ENCODE measurements at regions not wholly inside any gene's neighbourhood (a gene's known extent, or its start where the extent isn't known, plus 50 kb on each side); places are given as distances from the start of the nearest gene placed in this dataset.

DNA sequence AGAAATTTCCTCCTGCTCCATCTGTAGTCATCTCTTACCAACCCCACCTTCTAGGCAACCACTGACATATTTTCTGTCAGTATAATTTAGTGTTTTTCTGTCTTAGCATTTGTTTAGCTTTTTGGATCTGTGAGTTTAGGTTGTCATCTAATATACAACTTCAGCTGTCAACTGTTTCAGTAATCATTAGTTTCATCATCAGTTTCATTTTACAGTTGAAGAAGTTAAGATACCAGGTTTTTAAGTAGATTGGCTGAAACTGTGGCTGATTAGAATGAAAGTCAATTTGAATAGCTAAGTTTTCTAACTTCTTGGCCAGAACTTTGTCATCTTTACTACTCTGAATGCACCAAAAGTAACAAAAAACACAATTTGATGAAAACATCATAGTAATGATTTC is 1957.3 kb downstream of the NCAM2 start (continued):
- TF ChIP-seq, protein P1, sequence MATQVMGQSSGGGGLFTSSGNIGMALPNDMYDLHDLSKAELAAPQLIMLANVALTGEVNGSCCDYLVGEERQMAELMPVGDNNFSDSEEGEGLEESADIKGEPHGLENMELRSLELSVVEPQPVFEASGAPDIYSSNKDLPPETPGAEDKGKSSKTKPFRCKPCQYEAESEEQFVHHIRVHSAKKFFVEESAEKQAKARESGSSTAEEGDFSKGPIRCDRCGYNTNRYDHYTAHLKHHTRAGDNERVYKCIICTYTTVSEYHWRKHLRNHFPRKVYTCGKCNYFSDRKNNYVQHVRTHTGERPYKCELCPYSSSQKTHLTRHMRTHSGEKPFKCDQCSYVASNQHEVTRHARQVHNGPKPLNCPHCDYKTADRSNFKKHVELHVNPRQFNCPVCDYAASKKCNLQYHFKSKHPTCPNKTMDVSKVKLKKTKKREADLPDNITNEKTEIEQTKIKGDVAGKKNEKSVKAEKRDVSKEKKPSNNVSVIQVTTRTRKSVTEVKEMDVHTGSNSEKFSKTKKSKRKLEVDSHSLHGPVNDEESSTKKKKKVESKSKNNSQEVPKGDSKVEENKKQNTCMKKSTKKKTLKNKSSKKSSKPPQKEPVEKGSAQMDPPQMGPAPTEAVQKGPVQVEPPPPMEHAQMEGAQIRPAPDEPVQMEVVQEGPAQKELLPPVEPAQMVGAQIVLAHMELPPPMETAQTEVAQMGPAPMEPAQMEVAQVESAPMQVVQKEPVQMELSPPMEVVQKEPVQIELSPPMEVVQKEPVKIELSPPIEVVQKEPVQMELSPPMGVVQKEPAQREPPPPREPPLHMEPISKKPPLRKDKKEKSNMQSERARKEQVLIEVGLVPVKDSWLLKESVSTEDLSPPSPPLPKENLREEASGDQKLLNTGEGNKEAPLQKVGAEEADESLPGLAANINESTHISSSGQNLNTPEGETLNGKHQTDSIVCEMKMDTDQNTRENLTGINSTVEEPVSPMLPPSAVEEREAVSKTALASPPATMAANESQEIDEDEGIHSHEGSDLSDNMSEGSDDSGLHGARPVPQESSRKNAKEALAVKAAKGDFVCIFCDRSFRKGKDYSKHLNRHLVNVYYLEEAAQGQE (IDR thresholded peaks at IDR 0.05; ENCODE audit: low read depth, low read length), result no peak
- TF ChIP-seq, protein P2, sequence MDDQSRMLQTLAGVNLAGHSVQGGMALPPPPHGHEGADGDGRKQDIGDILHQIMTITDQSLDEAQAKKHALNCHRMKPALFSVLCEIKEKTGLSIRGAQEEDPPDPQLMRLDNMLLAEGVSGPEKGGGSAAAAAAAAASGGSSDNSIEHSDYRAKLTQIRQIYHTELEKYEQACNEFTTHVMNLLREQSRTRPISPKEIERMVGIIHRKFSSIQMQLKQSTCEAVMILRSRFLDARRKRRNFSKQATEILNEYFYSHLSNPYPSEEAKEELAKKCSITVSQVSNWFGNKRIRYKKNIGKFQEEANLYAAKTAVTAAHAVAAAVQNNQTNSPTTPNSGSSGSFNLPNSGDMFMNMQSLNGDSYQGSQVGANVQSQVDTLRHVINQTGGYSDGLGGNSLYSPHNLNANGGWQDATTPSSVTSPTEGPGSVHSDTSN (IDR thresholded peaks at IDR 0.05), result no peak
- TF ChIP-seq TCF12 (IDR thresholded peaks at IDR 0.05) (no peak), YY1 (IDR thresholded peaks at IDR 0.05; ENCODE audit: low read depth) (no peak)

DNA sequence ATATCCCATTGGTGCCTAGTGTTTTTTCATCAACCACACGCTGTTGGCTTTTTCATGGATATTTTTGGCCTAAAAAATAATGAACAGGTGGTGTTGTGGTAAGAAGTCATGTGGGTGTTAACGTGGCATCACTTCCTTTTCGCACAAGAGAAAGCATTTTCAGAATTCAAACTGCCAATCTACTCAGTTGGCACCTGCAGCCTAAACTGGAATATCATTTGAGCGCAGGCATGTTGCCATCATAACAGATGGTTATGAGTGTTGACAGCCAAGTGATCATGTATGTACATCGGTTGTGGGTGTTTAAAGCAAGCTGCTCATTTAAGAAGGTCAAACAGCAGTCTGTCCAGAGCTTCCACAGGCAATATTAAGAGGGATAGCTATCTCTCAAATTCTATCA is 1963.0 kb downstream of the NCAM2 start:
- ChIA-PET POLR2A (no interaction called here), CTCF (no interaction called here)
- Histone ChIP-seq H3F3A (replicated peaks; ENCODE audit: insufficient read depth) (no peaks in the 10 kb centered on the region), H4K20me1 (ENCODE audit: insufficient read depth) (no peaks in the 10 kb centered on the region), H3K27me3 (ENCODE audit: insufficient read depth) (no peaks in the 10 kb centered on the region), H3K4me2 (no peak overlapping the region), H3K27ac (ENCODE audit: low read depth in 2 of 2, low read length in 1 of 2) (no peak overlapping the region), H2AFZ (ENCODE audit: low read depth) (no peak overlapping the region), H3K9me2 (no peaks in the 10 kb centered on the region), H3K36me3 (replicated peaks in 1 of 2; ENCODE audit: control insufficient read depth in 1 of 2, insufficient read depth in 2 of 2, low read length in 1 of 2) (no peaks in the 10 kb centered on the region), H3K4me3 (ENCODE audit: low read depth in 2 of 2, low read length in 1 of 2) (no peak overlapping the region), H3K9me3 (no peaks in the 10 kb centered on the region), H3K4me1 (ENCODE audit: control insufficient read depth in 1 of 2, insufficient read depth in 2 of 2, low read depth in 1 of 2, low read length in 1 of 2) (no peaks in the 10 kb centered on the region), H3K9ac (no peak overlapping the region), H3K79me2 (ENCODE audit: insufficient read depth) (no peaks in the 10 kb centered on the region)
- TF ChIP-seq GATA2 (CRISPR knock-in tag; IDR thresholded peaks at IDR 0.05) (no peak), SIN3A (IDR thresholded peaks at IDR 0.05; ENCODE audit: borderline replicate concordance, low read depth, low read length) (no peak), MXI1 (IDR thresholded peaks at IDR 0.05; ENCODE audit: low read depth, low read length) (no peak), FOSL2 (IDR thresholded peaks at IDR 0.05; ENCODE audit: borderline replicate concordance, low read depth) (no peak), GABPA (IDR thresholded peaks at IDR 0.05; ENCODE audit: low read depth) (no peak), RAD21 (IDR thresholded peaks at IDR 0.05; ENCODE audit: low read length) (no peak), EP300 (IDR thresholded peaks at IDR 0.05; ENCODE audit: borderline replicate concordance in 1 of 2, low read depth in 1 of 2, low read length in 1 of 2) (no peak), NFIC (IDR thresholded peaks at IDR 0.05; ENCODE audit: borderline replicate concordance) (no peak)
- TF ChIP-seq, protein P3, sequence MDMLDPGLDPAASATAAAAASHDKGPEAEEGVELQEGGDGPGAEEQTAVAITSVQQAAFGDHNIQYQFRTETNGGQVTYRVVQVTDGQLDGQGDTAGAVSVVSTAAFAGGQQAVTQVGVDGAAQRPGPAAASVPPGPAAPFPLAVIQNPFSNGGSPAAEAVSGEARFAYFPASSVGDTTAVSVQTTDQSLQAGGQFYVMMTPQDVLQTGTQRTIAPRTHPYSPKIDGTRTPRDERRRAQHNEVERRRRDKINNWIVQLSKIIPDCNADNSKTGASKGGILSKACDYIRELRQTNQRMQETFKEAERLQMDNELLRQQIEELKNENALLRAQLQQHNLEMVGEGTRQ (IDR thresholded peaks at IDR 0.05; ENCODE audit: borderline replicate concordance, low read depth, low read length), result no peak
- TF ChIP-seq, protein P4, sequence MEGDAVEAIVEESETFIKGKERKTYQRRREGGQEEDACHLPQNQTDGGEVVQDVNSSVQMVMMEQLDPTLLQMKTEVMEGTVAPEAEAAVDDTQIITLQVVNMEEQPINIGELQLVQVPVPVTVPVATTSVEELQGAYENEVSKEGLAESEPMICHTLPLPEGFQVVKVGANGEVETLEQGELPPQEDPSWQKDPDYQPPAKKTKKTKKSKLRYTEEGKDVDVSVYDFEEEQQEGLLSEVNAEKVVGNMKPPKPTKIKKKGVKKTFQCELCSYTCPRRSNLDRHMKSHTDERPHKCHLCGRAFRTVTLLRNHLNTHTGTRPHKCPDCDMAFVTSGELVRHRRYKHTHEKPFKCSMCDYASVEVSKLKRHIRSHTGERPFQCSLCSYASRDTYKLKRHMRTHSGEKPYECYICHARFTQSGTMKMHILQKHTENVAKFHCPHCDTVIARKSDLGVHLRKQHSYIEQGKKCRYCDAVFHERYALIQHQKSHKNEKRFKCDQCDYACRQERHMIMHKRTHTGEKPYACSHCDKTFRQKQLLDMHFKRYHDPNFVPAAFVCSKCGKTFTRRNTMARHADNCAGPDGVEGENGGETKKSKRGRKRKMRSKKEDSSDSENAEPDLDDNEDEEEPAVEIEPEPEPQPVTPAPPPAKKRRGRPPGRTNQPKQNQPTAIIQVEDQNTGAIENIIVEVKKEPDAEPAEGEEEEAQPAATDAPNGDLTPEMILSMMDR (IDR thresholded peaks at IDR 0.05), result no peak
- 39% methylated on average over 5 of the region's 5 CpGs for WGBS (ENCODE audit: low lambda C conversion rate)
- DNase-seq, result no peak

All from SK-N-SH (cell line).